Esophagus squamous epithelium (tissue), 5 donors: ENCODE measurements at regions not wholly inside any gene's neighbourhood (a gene's known extent, or its start where the extent isn't known, plus 50 kb on each side); places are given as distances from the start of the nearest gene placed in this dataset.

Source experiments
- DNase-seq: peaks from one replicate; lab custom pipeline; 2025; lab: John Stamatoyannopoulos, UW
- H3K27ac ChIP-seq, 4 donors: fragments of 200-600 bp; sonication (generic); one replicate each; pipeline ENCODE4 v1.5.1; 2016 to 2019; ENCODE audit warnings: mild to moderate bottlenecking in 1 of 4
- H3K27me3 ChIP-seq, 4 donors: fragments of 200-600 bp; sonication (generic); 1 replicate in 3 of 4; 2 replicates in 1 of 4; pipeline versions ENCODE4 v1.5.1 to v1.6.0; 2017 to 2021; ENCODE audit warnings: antibody characterized with exemption in 1 of 4
- H3K36me3 ChIP-seq, 3 donors: fragments of 200-600 bp; sonication (generic); one replicate each; pipeline ENCODE4 v1.5.1; 2016 to 2019
- H3K4me1 ChIP-seq, 3 donors: fragments of 200-600 bp; sonication (generic); one replicate each; pipeline ENCODE4 v1.5.1; 2017 to 2019
- H3K4me3 ChIP-seq, 4 donors: fragments of 200-600 bp; sonication (generic); 1 replicate in 3 of 4; 2 replicates in 1 of 4; pipeline ENCODE4 v1.5.1; 2016 to 2019; ENCODE audit warnings: mild to moderate bottlenecking in 2 of 4, moderate library complexity in 1 of 4
- H3K9me3 ChIP-seq, 3 donors: fragments of 200-600 bp; sonication (generic); one replicate each; pipeline ENCODE4 v1.5.1; 2016 to 2019
- POLR2A ChIP-seq, 4 donors: fragments of 450-650 bp; IDR thresholded peaks; one replicate each; pipeline ENCODE4 v1.6.1; 2017; ENCODE audit warnings: antibody characterized with exemption in 4 of 4, mild to moderate bottlenecking in 4 of 4, moderate library complexity in 3 of 4
- WGBS, 2 donors: methylation state at CpG; one replicate each; pipeline ENCODE4 v1.1.5; 2018; 5-methylcytosine and 5-hydroxymethylcytosine counted together
- intact Hi-C: fragments of 100-400 bp; cut with DNase I; formaldehyde crosslinking; loops from one replicate; pipeline ENCODE4 v1.15.0; 2022
- TF ChIP-seq, protein P1 (sequence below), 6 experiments: fragments of 450-650 bp in 4 of 6; fragments of 200-600 bp in 2 of 6; sonication (generic) in 2 of 6; IDR thresholded peaks; one replicate each; pipeline ENCODE4 v1.5.1; 2016 to 2019; ENCODE audit warnings: antibody characterized with exemption in 6 of 6, mild to moderate bottlenecking in 4 of 6, moderate library complexity in 4 of 6
- donor health status: DM: yes; HTN: yes; CAD: no.

- no peak for TF ChIP-seq POLR2A (IDR thresholded peaks at IDR 0.05)
- TF ChIP-seq, protein P1, sequence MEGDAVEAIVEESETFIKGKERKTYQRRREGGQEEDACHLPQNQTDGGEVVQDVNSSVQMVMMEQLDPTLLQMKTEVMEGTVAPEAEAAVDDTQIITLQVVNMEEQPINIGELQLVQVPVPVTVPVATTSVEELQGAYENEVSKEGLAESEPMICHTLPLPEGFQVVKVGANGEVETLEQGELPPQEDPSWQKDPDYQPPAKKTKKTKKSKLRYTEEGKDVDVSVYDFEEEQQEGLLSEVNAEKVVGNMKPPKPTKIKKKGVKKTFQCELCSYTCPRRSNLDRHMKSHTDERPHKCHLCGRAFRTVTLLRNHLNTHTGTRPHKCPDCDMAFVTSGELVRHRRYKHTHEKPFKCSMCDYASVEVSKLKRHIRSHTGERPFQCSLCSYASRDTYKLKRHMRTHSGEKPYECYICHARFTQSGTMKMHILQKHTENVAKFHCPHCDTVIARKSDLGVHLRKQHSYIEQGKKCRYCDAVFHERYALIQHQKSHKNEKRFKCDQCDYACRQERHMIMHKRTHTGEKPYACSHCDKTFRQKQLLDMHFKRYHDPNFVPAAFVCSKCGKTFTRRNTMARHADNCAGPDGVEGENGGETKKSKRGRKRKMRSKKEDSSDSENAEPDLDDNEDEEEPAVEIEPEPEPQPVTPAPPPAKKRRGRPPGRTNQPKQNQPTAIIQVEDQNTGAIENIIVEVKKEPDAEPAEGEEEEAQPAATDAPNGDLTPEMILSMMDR (IDR thresholded peaks at IDR 0.05), result no peak
- WGBS, 2 donors, result 28 to 42% methylated on average over 4 of the region's 4 CpGs
- intact Hi-C loops, result no loop called here
Observed at GRCh38 chr6:109922851-109923250, 55.3 kb upstream of the GPR6 start.

GRCh38 chr6:109925075-109925474, 53.0 kb upstream of the GPR6 start:
- H3K27me3 ChIP-seq, result no peaks in the 10 kb centered on the region
- H3K27ac ChIP-seq, result no peak overlapping the region
- TF ChIP-seq POLR2A (IDR thresholded peaks at IDR 0.05), result no peak
- TF ChIP-seq, protein P1 (IDR thresholded peaks at IDR 0.05), result no peak
- WGBS, 2 donors, result 43 to 48% methylated on average over 3 of the region's 3 CpGs
- no peaks in the 10 kb centered on the region for H3K36me3 ChIP-seq
- H3K4me3 ChIP-seq, result no peak overlapping the region
- intact Hi-C loops, result no loop called here
- no peak for DNase-seq
- H3K4me1 ChIP-seq, result peaks cover 0 to 9% (median 2%) of the 10 kb centered on the region in 3 donors
- H3K9me3 ChIP-seq, result no peaks in the 10 kb centered on the region

More at GRCh38 chr6:109922851-109923250, 55.3 kb upstream of the GPR6 start:
- DNase-seq, result no peak
- no peaks in the 10 kb centered on the region for H3K9me3 ChIP-seq
- H3K4me1 ChIP-seq, result peaks cover 0 to 9% (median 2%) of the 10 kb centered on the region in 3 donors
- H3K27ac ChIP-seq, result no peak overlapping the region
- no peaks in the 10 kb centered on the region for H3K27me3 ChIP-seq
- H3K36me3 ChIP-seq, result no peaks in the 10 kb centered on the region
- H3K4me3 ChIP-seq, result no peak overlapping the region

DNA sequence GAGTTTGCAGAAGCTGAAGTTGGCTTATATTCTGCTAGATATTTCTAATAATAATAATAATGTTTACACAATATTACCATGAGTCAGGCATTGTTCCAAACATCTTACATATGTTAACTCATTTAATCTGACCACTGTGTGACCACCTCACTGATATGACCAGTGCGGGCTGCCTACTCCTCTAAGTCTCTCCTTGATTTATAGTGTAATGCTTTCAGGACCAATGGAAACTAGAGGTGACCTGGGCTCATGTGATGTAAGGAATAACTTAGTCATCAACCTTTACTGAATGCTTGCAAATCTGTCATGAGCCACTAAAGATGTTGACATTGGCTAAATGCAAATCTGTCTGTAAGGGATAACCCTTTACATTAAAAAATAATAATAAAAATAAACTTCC, 51.1 kb upstream of the GPR6 start:
- TF ChIP-seq, protein P1 (IDR thresholded peaks at IDR 0.05), result no peak
- no peak for TF ChIP-seq POLR2A (IDR thresholded peaks at IDR 0.05)
- no peak for DNase-seq
- no peak overlapping the region for H3K4me3 ChIP-seq
- H3K9me3 ChIP-seq, result no peaks in the 10 kb centered on the region
- peaks cover 0 to 9% (median 2%) of the 10 kb centered on the region in 3 donors for H3K4me1 ChIP-seq
- intact Hi-C loops, result no loop called here
- H3K27me3 ChIP-seq, result no peaks in the 10 kb centered on the region
- 89 to 94% methylated on average over 1 of the region's 1 CpG for WGBS, 2 donors
- no peak overlapping the region for H3K27ac ChIP-seq
- H3K36me3 ChIP-seq, result no peaks in the 10 kb centered on the region
